ENCODE measurements at regions not wholly inside any gene's neighbourhood (a gene's known extent, or its start where the extent isn't known, plus 50 kb on each side); places are given as distances from the start of the nearest gene placed in this dataset.
"Not testable (repeated sequence)": the region's sequence is repeated elsewhere in the genome, so short reads cannot be mapped to it uniquely, and the experiment has no call there.

DNA sequence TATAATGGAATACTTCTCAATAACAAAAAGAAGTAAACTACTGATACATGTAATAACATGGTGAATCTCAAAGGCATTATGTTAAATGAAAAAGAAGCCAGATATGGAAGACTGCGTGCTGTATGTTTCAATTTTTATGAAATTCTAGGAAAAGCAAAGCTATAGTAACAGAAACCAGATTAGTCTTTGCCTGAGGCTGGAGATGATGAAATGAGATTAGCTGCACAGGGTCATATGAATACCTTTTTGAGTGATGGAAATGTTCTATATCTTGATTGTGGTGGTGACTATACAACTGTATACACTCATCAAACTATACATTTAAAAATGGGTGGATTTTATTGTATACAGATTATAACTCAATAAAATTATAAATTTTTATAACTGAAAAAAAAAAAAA lies 113.5 kb downstream of the TMEM30B start:
- no peak for DNase-seq (ENCODE audit: low read depth)

DNA sequence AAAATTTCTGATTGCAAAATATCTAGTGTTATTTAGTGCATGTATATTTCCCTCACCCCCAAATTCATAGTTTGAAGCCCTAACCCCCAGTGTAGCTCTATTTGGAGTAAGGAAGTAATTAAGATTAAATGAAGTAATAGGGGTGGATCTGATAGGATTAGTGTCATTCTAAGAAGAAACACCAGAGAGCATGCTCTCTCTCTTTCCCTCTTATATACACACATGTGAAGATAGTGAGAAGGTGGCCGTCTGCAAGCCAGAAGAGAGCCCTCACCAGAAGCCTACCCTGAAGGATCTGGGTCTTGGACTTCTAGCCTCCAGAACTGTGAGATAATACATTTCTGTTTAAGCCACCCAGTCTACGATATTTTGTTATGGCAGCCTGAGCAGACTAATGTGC lies 120.3 kb downstream of the TMEM30B start:
- no peak for DNase-seq (ENCODE audit: low read depth)

DNA sequence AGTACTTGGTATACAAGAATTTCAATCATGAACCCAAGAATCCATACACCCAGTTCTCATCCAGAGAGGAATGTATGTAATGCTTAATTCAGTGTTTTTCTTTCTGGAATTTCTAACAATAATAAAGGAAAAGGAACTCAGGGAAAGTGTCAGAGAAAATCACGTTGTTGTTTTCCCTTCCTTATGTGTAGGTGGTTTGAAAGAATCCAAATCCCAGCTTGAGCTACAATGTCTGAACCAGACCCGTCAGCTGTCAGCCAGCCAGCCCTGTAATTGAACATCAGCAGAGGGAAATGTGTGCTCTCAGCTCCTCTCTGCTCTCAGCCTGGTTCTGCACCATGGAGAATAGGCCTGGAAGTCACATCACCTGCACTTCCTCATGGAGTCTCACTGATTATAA lies 126.5 kb downstream of the TMEM30B start:
- DNase-seq (ENCODE audit: low read depth): no peak

DNA sequence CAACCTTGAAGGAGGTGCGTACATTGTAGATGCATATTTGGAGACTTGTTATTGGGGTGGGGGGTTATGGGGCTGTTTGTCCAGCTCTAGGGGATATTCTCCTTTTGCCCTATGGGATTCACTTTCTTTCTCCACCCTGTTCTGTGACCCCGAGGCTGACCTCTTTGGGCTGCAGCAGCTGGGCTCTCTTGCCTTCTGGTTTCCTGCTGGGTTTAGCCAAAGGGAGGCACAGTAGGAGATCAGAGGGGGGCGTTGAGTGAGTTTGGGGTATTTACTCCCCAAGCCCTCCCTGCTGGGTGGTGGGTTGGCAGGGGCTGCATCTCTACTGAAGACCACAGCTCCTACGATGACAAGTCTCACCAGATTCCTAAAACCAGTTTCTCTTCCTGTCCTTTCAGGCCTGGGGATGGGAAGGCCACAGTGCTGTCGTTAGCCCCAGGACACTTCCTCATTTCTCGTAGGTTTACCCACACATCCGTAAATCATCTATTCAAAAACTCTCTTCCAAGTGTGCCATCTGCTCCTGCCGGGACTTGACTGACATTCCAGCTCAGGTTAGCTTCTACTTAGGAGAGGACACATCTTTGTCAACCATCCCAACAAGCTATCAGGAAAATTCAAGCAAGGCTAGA lies 127.1 kb downstream of the TMEM30B start:
- no peak for DNase-seq (ENCODE audit: low read depth)

DNA sequence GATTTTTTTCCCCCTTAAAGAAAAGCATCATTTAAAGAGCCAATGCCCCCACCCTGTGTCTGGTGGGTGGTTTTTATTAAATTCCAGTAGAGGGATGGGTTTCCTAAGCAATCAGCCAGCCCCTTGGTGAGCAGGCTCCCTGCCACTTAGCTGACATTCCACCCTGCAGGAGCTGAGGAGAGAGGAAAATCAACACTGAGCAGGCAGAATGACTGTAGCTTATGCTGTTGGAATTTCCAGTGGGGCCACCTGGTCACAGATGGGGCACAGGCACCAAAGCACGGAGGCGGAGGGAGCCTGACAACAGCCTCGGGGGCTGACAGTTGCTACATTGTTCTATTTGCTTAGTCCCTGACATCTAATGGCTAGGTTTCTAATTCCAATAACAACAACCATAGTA lies 127.7 kb downstream of the TMEM30B start:
- no peak for DNase-seq (ENCODE audit: low read depth)

DNA sequence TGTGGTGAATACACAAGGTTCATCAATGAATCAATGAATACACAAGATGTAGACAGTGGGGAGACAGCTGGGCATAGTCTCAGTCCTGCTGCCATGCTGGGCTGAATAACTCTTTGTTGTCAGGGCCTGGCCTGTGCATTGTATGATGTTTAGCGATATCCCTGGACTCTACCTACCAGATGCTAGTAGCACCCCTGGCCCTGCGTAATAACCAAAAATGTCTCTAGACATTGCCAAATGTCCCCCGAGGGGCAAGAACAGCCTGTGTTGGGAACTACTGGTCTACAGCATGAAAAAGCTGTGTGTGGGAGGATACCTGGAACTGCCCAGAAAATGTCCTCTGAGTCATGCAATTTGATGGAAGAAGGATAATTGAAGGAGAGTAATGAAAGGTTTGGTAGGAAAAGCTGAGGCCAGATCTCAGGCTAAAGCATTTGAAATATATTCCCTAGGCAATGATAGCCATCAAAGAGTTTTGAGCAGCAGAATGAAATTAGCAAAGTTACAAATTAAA lies 128.2 kb downstream of the TMEM30B start:
- DNase-seq (ENCODE audit: low read depth): no peak

DNA sequence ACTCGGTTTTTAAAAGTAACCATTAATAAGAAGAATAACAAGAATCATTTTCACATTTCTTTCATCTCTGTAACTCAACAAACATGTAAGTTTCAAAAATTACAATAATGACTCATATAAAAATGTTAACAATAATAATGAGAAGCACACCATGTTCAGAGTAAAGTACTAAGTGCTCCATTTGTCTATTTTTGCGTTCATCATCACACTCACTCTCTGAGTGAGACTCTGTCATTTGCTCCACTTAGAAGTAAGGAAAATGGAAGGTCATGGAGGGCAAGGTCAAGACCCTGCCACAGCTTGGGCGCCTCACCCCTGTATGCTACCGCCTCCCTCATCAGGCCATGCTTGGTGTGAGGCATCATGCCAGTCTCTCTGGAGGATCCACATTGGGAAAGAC lies 129.9 kb downstream of the TMEM30B start:
- DNase-seq (ENCODE audit: low read depth): no peak

DNA sequence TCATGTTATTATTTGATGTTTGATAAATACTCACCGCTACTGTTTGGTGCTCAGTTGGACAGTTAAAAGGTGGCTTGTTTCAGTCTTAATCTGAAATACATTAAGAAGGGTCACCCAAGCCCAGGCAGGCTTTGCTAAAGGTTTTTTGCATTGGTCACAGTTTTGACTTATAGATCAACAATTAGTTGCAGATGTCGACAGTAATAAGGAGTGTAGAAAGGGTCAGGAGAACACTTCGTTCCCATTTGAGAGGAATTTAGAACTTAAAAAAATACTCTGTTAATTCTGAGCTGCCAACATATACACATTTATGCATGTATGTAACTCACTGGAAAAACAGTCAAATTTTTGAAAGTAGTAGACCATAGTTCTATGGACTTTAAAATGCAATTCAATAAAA lies 130.3 kb downstream of the TMEM30B start:
- DNase-seq (ENCODE audit: low read depth): no peak

DNA sequence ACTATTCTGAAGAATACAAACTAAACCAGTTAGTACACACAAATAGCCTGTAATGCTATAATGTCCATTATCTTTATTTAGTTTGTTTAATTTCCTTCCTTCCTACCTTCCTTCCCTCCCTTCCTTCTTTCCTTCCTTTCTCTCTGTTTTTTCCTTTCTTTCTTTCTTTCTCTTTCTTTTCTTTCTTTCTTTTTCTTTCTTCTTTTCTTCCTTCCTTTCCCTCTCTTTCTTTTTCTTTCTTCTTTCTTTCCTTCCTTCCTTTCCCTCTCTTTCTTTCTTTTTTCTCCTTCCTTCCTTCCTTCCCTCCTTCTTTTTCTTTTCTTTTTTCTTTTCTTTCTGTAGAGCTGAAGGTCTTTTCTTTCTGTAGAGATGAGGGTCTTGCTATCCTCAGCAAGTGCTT lies 131.2 kb downstream of the TMEM30B start:
- no peak for DNase-seq (ENCODE audit: low read depth)

DNA sequence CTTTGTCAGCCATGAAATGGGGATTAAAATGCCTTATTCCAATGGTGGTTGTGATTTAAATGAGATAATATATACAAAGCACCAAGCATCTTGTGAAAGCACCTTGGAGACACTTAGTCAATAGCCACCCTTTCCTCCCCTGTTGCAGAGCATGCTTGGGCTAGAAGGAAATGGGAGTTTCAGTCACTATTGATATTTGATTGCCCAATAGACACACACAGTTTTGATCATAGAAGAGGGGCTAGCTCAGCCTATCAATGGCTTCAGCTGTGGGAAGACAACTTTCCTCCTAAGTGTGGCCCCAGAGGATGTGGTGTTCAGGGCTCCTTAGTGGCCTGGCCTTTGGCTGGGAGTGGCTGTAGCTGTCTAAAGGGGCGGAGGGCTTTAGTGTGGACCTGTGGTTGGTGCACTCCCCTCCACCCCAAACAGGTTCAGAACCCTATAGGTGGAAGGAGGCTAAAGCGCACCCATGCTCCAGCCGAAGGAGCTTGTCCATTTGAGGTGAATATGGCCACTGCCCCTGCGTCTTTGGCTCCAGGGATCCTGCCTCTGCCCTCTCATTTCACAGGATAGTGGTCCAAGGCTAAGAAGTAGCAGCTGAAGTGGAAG lies 132.3 kb downstream of the TMEM30B start:
- no peak for DNase-seq (ENCODE audit: low read depth)

DNA sequence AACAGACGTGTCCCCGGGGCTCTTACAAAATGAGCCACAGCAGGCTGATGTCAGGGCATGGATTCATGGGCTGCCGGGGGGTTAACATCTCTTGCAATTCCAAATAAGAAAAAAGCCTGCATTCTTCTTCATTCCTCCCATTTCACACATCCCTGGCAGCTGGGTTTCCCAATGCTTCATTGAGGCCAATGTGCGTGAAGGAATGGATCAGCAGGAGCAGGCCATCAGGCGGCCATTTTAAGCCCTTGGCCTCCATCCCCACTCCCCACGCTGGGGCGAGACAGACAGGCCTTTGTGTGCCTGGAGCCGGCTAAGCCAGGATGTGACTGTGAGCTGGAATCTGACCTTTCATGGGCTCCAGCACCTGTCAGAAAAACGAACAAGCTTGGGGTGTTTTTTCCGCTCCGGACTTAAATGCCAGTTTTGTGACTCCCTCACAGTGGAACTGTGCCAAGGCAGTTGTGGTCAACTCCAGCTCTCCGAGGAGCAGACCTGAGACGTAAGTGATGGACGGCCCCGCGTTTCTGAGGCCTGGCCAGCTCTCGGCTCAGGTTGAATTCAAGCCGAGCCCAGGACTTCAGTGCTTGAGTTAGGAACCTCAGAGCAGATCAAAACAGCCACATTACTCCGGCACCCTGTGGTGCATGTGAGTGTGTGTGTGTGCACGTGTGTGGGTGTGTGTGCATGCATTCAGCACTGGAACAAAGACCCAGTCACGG lies 133.1 kb downstream of the TMEM30B start:
- DNase-seq (ENCODE audit: low read depth): no peak

DNA sequence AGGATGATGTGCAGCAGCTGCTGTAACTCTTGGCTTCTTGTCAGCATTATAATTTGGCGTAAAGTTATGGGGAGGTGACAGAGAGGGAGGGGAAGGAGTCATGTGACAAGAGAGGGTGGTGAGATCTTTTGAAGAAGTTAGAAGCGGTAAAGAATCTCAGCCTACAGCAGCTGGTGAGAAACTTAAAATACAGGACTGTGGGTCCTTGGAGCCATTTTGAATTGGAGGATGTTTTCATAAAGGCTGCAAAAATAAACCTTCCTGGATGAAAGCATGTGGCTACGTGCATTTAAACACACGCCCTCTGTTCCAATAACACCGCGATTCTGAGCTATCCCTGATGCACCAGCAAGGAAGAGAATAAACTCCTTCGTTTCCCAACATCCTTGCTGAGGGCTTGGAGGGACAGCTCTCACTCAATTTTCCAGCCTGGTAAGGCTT lies 133.7 kb downstream of the TMEM30B start:
- no peak for DNase-seq (ENCODE audit: low read depth)

DNA sequence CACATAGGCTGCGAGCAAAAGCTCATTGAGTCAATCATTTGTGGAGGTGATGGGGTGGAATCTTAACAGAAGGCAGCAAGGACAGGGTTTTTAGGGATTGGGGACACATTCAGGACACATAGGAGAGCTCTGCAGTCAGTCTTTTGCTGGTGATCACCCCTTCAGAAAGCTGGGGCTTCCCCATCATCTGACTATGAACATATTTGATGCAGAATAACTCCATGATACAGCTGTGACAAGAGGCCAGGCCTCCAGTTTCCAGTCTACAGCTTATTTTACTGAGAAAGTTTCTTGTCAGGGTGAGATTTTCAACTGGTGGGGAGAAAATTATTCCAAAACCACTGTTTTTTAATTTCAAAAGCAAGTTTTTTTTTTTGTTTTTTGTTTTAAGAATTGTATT lies 134.2 kb downstream of the TMEM30B start:
- DNase-seq (ENCODE audit: low read depth): no peak

DNA sequence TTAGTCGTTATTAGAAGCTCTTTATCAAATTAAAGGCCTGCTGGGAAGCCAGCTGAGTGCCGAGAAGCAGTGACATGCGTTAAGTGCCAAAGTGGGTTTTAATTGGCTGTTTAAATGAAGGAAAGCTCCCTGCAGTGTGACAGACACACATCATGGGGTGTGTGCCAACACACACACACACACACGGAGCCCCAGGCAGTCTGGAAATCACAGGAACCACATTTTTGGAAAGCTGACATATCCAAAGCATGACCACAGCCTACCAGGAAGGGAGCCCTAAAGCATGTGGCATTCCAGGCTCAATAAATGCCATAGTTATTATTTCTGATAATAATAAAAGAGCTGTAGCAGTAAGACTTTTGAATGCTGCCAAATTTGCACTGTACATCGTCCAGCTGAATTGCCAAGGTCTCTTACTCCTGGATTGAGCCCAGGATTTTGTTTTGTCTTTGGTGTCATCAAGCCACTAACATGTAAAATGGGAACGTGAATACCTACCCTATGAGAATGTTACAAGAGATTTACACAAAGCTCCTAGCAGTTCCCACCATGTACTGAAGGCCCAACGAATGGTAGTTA lies 135.1 kb downstream of the TMEM30B start:
- DNase-seq (ENCODE audit: low read depth): peak; percentile 58

DNA sequence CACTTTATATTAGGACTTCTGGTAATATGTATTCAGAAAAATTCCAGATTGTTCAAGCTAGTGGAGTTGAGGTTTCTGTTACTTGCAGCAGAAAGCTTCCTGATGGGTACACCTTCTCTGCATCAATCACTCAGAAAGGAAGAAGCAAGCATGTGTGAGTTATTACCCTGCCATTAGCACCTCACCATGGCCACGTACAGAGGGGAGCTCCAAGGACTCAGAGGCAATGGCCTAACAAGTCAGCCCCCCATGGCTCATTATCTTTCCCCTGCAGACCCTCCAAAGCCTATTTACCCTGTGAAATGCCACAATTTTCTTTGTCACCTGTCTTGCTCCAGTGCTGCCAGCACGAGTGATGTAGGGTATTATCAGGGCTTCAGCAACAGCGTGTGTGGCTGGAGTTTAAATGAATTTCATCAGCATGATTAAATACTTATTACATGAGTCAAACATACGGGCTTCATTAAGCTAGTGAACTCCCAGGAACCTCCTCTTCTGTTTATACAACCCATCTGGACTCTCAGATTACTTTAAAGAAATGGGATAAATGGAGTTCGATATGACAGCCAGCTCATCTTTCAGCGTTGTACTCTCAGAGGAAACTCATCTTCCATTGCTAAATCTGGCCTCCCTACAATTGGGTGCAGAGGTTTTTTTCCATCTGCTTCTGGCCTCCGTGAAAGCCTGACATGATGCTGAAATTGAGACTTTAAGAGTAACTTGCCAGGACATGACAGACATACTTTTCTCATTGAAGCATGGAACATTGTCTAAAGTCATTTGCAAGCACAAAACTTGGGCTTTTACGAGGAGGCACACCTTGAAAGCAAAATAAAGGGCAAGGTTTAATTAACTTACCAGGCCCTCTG lies 135.9 kb downstream of the TMEM30B start:
- DNase-seq (ENCODE audit: low read depth): peak; percentile 83

DNA sequence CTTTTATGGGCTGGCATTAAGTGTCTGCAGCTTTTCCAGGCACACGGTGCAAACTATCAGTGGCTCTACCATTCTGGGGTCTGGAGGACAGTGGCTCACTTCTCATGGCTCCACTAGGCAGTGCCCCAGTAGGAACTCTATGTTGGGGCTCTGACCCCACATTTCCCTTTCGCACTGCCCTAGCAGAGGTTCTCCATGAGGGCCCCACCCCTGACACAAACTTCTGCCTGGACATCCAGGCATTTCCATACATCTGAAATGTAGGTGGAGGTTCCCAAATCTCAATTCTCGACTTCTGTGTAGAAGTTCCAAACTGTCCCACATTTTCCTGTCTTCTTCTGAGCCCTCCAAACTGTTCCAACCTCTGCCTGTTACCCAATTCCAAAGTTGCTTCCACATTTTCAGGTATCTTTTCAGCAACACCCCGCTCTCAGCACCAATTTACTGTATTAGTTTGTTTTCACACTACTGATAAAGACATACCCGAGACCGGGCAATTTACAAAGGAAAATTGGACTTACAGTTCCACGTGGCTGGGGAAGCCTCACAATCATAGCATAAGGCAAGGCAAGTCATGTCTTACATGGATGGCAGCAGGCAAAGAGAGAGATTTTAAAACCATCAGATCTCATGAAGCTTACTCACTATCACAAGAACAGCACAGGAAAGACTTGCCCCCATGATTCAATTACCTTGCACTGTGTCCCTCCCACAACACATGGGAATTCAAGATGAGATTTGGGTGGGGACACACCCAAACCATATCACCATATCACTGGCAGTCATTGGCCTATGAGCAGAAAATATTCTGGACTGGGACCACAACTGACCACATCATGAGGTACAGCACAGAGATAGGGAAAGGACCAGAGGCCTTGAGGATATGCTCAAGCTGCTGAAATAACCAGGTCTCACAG lies 136.8 kb downstream of the TMEM30B start:
- not testable (repeated sequence) for DNase-seq (ENCODE audit: low read depth)

DNA sequence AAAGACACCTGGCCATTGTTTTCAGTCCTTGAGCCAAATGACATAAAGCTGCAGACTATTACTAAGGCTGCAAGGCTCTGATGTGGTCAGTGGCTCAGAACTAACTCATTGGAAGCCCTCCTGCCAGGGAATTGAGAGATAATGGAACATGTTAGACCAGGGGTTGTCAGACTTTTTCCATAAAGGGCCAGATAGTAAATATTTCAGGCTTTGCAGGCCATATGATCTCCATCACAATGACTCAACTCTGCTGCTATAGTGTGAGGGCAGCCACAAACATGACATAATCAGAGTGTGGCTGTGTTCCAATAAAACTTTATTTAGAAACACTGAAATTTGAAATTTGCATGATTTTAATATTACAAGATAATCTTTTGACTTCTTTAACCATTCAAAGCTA lies 140.3 kb downstream of the TMEM30B start:
- DNase-seq (ENCODE audit: low read depth): peak; percentile 49

DNA sequence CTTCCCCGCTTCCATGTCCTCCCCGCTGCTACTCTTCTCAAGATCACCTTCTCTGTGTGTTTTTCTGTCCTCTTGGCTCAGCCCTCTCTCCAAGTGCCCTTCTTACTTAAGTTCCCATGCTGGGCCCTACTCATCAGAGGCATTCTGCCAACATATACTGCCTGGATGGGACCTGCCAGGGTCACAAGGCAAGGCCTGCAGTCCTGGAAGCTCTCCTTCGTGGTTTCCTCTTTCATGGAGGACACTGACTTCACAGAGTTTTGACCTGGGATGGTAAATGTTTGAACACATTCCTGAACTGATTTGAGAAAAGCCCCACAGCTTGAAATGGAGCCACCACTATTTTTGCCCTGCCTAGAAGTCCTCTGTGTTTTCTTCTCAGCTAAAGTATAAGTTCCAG lies 140.9 kb downstream of the TMEM30B start:
- DNase-seq (ENCODE audit: low read depth): no peak

DNA sequence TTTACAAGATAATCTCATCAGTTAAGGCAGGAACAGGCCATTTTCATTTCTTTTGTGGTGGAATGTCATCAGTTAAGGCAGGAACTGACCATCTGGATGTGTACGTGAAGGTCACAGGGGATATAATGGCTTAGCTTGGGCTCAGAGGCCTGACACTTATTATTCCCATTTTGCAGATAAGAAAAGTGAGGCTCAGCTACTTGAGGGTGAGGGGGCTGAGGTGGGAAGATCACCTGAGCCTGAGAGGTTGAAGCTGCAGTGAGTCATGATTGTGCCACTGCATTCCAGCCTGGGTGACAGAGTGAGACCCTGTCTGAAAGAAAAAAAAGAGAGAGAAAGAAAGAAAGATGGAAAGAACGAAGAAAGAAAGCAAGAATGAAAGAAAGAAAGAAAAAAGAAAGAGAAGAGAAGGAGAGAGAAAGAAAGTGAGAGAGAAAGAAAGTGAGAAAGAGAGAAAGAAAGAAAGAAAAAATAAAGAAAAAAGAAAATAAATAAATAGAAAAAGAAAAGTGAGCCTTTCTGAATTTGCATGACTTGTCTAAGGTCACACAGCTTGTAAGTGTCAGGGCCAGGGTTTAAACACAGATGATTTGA lies 142.0 kb downstream of the TMEM30B start:
- DNase-seq (ENCODE audit: low read depth): no peak

DNA sequence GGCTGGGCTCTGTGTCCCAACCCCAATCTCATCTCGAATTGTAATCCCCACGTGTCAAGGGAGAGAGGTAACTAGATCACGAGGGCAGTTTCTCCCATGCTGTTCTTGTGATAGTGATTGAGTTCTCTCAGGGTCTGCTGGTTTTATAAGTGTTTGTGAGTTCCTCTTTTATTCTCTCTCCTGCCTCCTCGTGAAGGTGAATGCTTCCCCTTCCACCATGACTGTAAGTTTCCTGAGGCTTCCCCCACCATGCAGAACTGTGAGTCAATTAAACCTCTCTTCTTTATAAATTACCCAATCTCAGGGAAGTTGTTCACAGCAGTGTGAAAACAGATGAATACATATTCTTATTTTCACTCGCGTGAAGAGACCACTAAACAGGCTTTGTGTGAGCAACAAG lies 148.2 kb downstream of the TMEM30B start:
- DNase-seq (ENCODE audit: low read depth): no peak

DNA sequence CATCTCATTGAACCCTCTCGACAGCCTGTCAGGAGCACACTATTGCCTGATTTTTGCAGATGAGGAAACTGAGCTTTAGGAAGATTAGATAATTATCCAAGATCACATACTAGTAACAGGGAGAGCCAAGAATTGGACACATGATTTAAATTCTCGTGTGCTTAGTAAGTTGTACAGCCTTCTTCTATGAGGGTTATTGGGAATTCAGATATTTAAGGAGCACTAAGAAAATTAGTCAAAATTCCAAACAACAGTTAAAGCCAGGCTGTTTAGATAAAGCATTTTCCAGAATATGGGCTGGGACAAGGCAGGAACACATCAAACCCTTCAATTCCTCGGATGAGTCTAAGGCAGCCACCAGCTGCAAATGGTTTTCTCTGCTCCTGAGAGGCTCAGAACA lies 148.8 kb downstream of the TMEM30B start:
- no peak for DNase-seq (ENCODE audit: low read depth)
